GM12878 (cell line): ENCODE measurements at regions not wholly inside any gene's neighbourhood (a gene's known extent, or its start where the extent isn't known, plus 50 kb on each side); places are given as distances from the start of the nearest gene placed in this dataset.

ENCODE experiments used
- CBX3 ChIP-seq: fragments of 200-600 bp; sonication (generic); IDR thresholded peaks from 2 replicates; pipeline ENCODE4 v1.6.1; 2016; ENCODE audit warnings: low read depth, borderline replicate concordance
- CHD1 ChIP-seq: IDR thresholded peaks from 2 replicates; pipeline ENCODE4 v1.6.1; 2012; ENCODE audit warnings: low read depth, low read length, improper control_type of control experiment
- EZH2 ChIP-seq: IDR thresholded peaks from 2 replicates; pipeline ENCODE4 v1.6.1; 2012; ENCODE audit warnings: low read depth, mild to moderate bottlenecking, control low read depth, inconsistent platforms, low read length, borderline replicate concordance; ENCODE audit not compliant: control insufficient read depth
- HDAC2 ChIP-seq: fragments of 200-600 bp; sonication (generic); IDR thresholded peaks from 2 replicates; pipeline ENCODE4 v1.6.1; 2017
- JUND ChIP-seq: IDR thresholded peaks from 2 replicates; pipeline ENCODE4 v1.6.1; 2012; ENCODE audit warnings: low read depth, mild to moderate bottlenecking, low read length, improper control_type of control experiment, moderate library complexity
- MYC ChIP-seq: IDR thresholded peaks from 2 replicates; pipeline ENCODE4 v1.6.1; 2011; ENCODE audit warnings: mild to moderate bottlenecking, low read length, moderate library complexity, inconsistent platforms; ENCODE audit not compliant: insufficient read depth, insufficient replicate concordance, insufficient read length, severe bottlenecking
- POLR2A ChIP-seq: IDR thresholded peaks from 2 replicates; pipeline ENCODE4 v1.6.1; 2011; ENCODE audit warnings: low read depth, mild to moderate bottlenecking, low read length
- RAD51 ChIP-seq: fragments of 450-650 bp; IDR thresholded peaks from 2 replicates; pipeline ENCODE4 v1.6.1; 2016; ENCODE audit warnings: moderate library complexity, mild to moderate bottlenecking, inconsistent platforms
- SMARCA5 ChIP-seq: fragments of 450-650 bp; IDR thresholded peaks from 2 replicates; pipeline ENCODE4 v1.6.1; 2017; ENCODE audit warnings: mild to moderate bottlenecking
- TAF1 ChIP-seq: IDR thresholded peaks from 2 replicates; pipeline ENCODE4 v1.6.1; 2011; ENCODE audit warnings: mild to moderate bottlenecking, low read depth, low read length, borderline replicate concordance
- TF ChIP-seq, protein P1 (sequence below), 3 experiments: IDR thresholded peaks in 2 of 3; conservative IDR thresholded peaks in 1 of 3; 2 replicates each; pipeline ENCODE4 v1.5.1; 2011; ENCODE audit warnings: low read depth in 3 of 3, low read length in 3 of 3, mild to moderate bottlenecking in 3 of 3, control low read depth in 2 of 3, moderate library complexity in 2 of 3, inconsistent platforms in 1 of 3, mixed read lengths in 1 of 3; ENCODE audit not compliant: control insufficient read depth in 2 of 3, insufficient read depth in 1 of 3; ENCODE audit errors: extremely low read depth in 1 of 3
- TF ChIP-seq, protein P2 (sequence below): IDR thresholded peaks from 2 replicates; pipeline ENCODE4 v1.6.1; 2011; ENCODE audit warnings: low read depth, low read length, improper control_type of control experiment, borderline replicate concordance
- TF ChIP-seq, protein P3 (sequence below): IDR thresholded peaks from 2 replicates; pipeline ENCODE4 v1.6.1; 2012; ENCODE audit warnings: low read depth, low read length, improper control_type of control experiment

DNA sequence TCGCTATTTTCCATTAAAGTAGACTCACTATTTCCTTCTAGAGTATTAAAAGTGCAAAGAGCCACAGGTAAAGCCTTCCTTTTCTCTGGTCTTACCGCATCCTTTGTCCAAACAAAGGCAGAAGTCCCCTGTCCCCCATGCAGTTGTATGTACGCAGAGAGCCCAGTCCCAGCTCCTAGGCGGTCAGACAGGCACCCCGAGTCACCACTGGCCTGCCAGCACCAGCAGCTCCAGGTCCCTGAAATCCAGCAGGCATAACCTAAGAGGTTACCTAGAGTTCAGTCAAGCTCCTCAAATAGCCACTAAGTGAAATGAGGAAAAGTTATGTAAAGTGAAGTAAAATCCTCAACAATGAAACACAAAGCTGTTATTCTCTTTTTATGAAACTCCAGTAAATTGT is 60.4 kb upstream of the TWIST2 start:
- TF ChIP-seq EZH2 (no peak), JUND (no peak), HDAC2 (no peak), SMARCA5 (no peak), CHD1 (no peak), RAD51 (no peak), POLR2A (no peak), MYC (no peak), TAF1 (no peak), CBX3 (no peak)
- TF ChIP-seq, protein P1, sequence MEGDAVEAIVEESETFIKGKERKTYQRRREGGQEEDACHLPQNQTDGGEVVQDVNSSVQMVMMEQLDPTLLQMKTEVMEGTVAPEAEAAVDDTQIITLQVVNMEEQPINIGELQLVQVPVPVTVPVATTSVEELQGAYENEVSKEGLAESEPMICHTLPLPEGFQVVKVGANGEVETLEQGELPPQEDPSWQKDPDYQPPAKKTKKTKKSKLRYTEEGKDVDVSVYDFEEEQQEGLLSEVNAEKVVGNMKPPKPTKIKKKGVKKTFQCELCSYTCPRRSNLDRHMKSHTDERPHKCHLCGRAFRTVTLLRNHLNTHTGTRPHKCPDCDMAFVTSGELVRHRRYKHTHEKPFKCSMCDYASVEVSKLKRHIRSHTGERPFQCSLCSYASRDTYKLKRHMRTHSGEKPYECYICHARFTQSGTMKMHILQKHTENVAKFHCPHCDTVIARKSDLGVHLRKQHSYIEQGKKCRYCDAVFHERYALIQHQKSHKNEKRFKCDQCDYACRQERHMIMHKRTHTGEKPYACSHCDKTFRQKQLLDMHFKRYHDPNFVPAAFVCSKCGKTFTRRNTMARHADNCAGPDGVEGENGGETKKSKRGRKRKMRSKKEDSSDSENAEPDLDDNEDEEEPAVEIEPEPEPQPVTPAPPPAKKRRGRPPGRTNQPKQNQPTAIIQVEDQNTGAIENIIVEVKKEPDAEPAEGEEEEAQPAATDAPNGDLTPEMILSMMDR (IDR thresholded peaks at IDR 0.05 in 2 of 3, conservative IDR thresholded peaks at IDR 0.05 in 1 of 3; ENCODE audit: control insufficient read depth in 2 of 3, extremely low read depth in 1 of 3, insufficient read depth in 1 of 3, low read depth in 3 of 3, low read length in 3 of 3), result no peak
- TF ChIP-seq, protein P2, sequence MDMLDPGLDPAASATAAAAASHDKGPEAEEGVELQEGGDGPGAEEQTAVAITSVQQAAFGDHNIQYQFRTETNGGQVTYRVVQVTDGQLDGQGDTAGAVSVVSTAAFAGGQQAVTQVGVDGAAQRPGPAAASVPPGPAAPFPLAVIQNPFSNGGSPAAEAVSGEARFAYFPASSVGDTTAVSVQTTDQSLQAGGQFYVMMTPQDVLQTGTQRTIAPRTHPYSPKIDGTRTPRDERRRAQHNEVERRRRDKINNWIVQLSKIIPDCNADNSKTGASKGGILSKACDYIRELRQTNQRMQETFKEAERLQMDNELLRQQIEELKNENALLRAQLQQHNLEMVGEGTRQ, result no peak
- TF ChIP-seq, protein P3, sequence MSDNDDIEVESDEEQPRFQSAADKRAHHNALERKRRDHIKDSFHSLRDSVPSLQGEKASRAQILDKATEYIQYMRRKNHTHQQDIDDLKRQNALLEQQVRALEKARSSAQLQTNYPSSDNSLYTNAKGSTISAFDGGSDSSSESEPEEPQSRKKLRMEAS, result no peak
